GM19324 (cell line): ENCODE measurements at regions not wholly inside any gene's neighbourhood (a gene's known extent, or its start where the extent isn't known, plus 50 kb on each side); places are given as distances from the start of the nearest gene placed in this dataset.

ENCODE experiments used
- ATAC-seq: cut with Tn5 transposase; IDR thresholded peaks from one replicate; pipeline ENCODE4 v1.9.1; 2021; ENCODE audit warnings: mild to moderate bottlenecking, moderate library complexity; ENCODE audit not compliant: unreplicated experiment, low FRiP score

GRCh38 chr12:63090716-63091115 lies 60.3 kb downstream of the AVPR1A start:
- ATAC-seq: no peak

GRCh38 chr12:63086149-63086915 lies 64.7 kb downstream of the AVPR1A start:
- ATAC-seq: no peak

GRCh38 chr12:63085120-63085519 lies 65.9 kb downstream of the AVPR1A start:
- ATAC-seq: no peak

- no peak for ATAC-seq
These were observed 66.5 kb downstream of the AVPR1A start for GRCh38 chr12:63084501-63084900.

- ATAC-seq: no peak
These were observed 68.0 kb downstream of the AVPR1A start for GRCh38 chr12:63083046-63083445.

- ATAC-seq: no peak
These were observed 71.1 kb downstream of the AVPR1A start for GRCh38 chr12:63079791-63080502.

GRCh38 chr12:63078906-63079305 lies 72.1 kb downstream of the AVPR1A start:
- ATAC-seq: no peak

GRCh38 chr12:63075376-63076060 lies 75.5 kb downstream of the AVPR1A start:
- no peak for ATAC-seq

GRCh38 chr12:63070709-63071108 lies 80.3 kb downstream of the AVPR1A start:
- no peak for ATAC-seq

GRCh38 chr12:63069860-63070617 lies 81.0 kb downstream of the AVPR1A start:
- no peak for ATAC-seq

- ATAC-seq: no peak
These were observed 82.1 kb downstream of the AVPR1A start for GRCh38 chr12:63068857-63069442.

- ATAC-seq: no peak
These were observed 84.2 kb downstream of the AVPR1A start for GRCh38 chr12:63066782-63067181.

- ATAC-seq: no peak
These were observed 84.9 kb downstream of the AVPR1A start for GRCh38 chr12:63066136-63066535.

GRCh38 chr12:63064080-63064479 lies 86.9 kb downstream of the AVPR1A start:
- no peak for ATAC-seq

- no peak for ATAC-seq
These were observed 94.4 kb downstream of the AVPR1A start for GRCh38 chr12:63056649-63057048.

- no peak for ATAC-seq
These were observed 98.3 kb downstream of the AVPR1A start for GRCh38 chr12:63052696-63053095.

- no peak for ATAC-seq
These were observed 103.9 kb downstream of the AVPR1A start for GRCh38 chr12:63047146-63047545.

GRCh38 chr12:63045020-63045860 lies 105.8 kb downstream of the AVPR1A start:
- no peak for ATAC-seq

GRCh38 chr12:63042646-63043045 lies 107.7 kb upstream of the PPM1H start:
- ATAC-seq: no peak
